GM12878 (cell line): ENCODE measurements at regions not wholly inside any gene's neighbourhood (a gene's known extent, or its start where the extent isn't known, plus 50 kb on each side); places are given as distances from the start of the nearest gene placed in this dataset.

Experiments used
- ATAC-seq: fragments of 200-7000 bp; cut with Tn5 transposase; 3 replicates; pipeline ENCODE4 v1.9.1; 2020; ENCODE audit warnings: mild to moderate bottlenecking, moderate library complexity
- BruUV-seq: library from RNA; stranded (reverse); fragments of 400-500 nt; replicated peaks from 2 replicates; lab custom pipeline; 2021; lab: Mats Ljungman, UMichigan
- CTCF ChIA-PET: fragments of 300-600 bp; sonication (Branson Sonifier 250); formaldehyde crosslinking; extraction: SDS; loops from one replicate; lab custom pipeline; 2021; ENCODE audit warnings: inconsistent platforms; lab: Yijun Ruan, JAX
- POLR2A ChIA-PET: fragments of 350-600 bp; formaldehyde crosslinking; extraction: SDS; loops from one replicate; lab custom pipeline; 2021; ENCODE audit warnings: inconsistent platforms; lab: Charles Lee
- RAD21 ChIA-PET: fragments of 300-600 bp; sonication (Branson Sonifier 250); formaldehyde crosslinking; loops from one replicate; lab custom pipeline; 2023; ENCODE audit warnings: antibody characterized with exemption; ENCODE audit not compliant: unreplicated experiment; lab: Charles Lee
- SMC1A ChIA-PET: fragments of 300-600 bp; sonication (Branson Sonifier 250); formaldehyde crosslinking; loops from one replicate; lab custom pipeline; 2023; ENCODE audit not compliant: unreplicated experiment, uncharacterized antibody; lab: Charles Lee
- DNase-seq: peaks from one replicate; pipeline ENCODE4 v3.0.0-alpha.2; 2011; ENCODE audit warnings: low read depth, low spot score
- FAIRE-seq: peaks from 3 replicates; lab custom pipeline; 2011; peaks lifted over from hg19 to GRCh38; lab: Jason Lieb, UNC
- H2AFZ ChIP-seq: 2 replicates; pipeline ENCODE4 v1.6.0; 2011; ENCODE audit warnings: low read depth, low read length, control low read depth; ENCODE audit not compliant: control insufficient read depth
- H3K27ac ChIP-seq: 2 replicates; pipeline ENCODE4 v1.5.1; 2011; ENCODE audit warnings: control low read depth; ENCODE audit not compliant: control insufficient read depth, insufficient read depth
- H3K27me3 ChIP-seq, 2 experiments: replicated peaks in 1 of 2; 2 replicates each; pipeline versions ENCODE4 v1.6.0 to v1.6.1; 2011; ENCODE audit warnings: low read length in 1 of 2; ENCODE audit not compliant: control insufficient read depth in 2 of 2, insufficient read depth in 2 of 2
- H3K36me3 ChIP-seq, 2 experiments: 2 replicates each; pipeline ENCODE4 v1.5.1; 2011; ENCODE audit warnings: low read length in 1 of 2; ENCODE audit not compliant: control insufficient read depth in 2 of 2, insufficient read depth in 2 of 2
- H3K4me1 ChIP-seq: 2 replicates; pipeline ENCODE4 v1.6.1; 2011; ENCODE audit warnings: mild to moderate bottlenecking, low read length, moderate library complexity, mixed read lengths; ENCODE audit not compliant: control insufficient read depth, insufficient read depth
- H3K4me2 ChIP-seq: 2 replicates; pipeline ENCODE4 v1.6.0; 2011; ENCODE audit warnings: control low read depth; ENCODE audit not compliant: control insufficient read depth, insufficient read depth
- H3K4me3 ChIP-seq: fragments of 200-600 bp; sonication (generic); 2 replicates; pipeline ENCODE4 v1.5.1; 2016
- H3K79me2 ChIP-seq: 2 replicates; pipeline ENCODE4 v1.6.0; 2011; ENCODE audit warnings: low read length; ENCODE audit not compliant: control insufficient read depth, insufficient read depth
- H3K9ac ChIP-seq: 2 replicates; pipeline ENCODE4 v1.8.0; 2011; ENCODE audit warnings: low read length, control low read depth, mixed read lengths; ENCODE audit not compliant: control insufficient read depth, insufficient read depth
- H3K9me3 ChIP-seq: replicated peaks from 3 replicates; pipeline ENCODE4 v1.5.1; 2011; ENCODE audit warnings: mild to moderate bottlenecking, low read length; ENCODE audit not compliant: control insufficient read depth, insufficient read depth
- H4K20me1 ChIP-seq: 2 replicates; pipeline ENCODE4 v1.6.0; 2011; ENCODE audit not compliant: control insufficient read depth, insufficient read depth
- ATF7 ChIP-seq: fragments of 450-650 bp; IDR thresholded peaks from 2 replicates; pipeline ENCODE4 v1.6.1; 2016; ENCODE audit warnings: low read depth, mild to moderate bottlenecking
- EGR1 ChIP-seq, 2 experiments: IDR thresholded peaks; 1 replicate in 1 of 2; 2 replicates in 1 of 2; pipeline ENCODE4 v1.6.1; 2011 to 2012; ENCODE audit warnings: low read depth in 2 of 2, low read length in 2 of 2, borderline replicate concordance in 1 of 2, mild to moderate bottlenecking in 1 of 2, moderate library complexity in 1 of 2
- ESRRA ChIP-seq: IDR thresholded peaks from 2 replicates; pipeline ENCODE4 v1.6.1; 2012; ENCODE audit warnings: mild to moderate bottlenecking, low read length, improper control_type of control experiment
- EZH2 ChIP-seq: IDR thresholded peaks from 2 replicates; pipeline ENCODE4 v1.6.1; 2012; ENCODE audit warnings: low read depth, mild to moderate bottlenecking, control low read depth, inconsistent platforms, low read length, borderline replicate concordance; ENCODE audit not compliant: control insufficient read depth
- HDAC6 ChIP-seq: fragments of 200-600 bp; sonication (generic); IDR thresholded peaks from one replicate; pipeline ENCODE4 v1.8.0; 2017; ENCODE audit warnings: antibody characterized with exemption; ENCODE audit not compliant: unreplicated experiment
- KAT2A ChIP-seq: conservative IDR thresholded peaks from 2 replicates; pipeline ENCODE4 v1.6.1; 2011; ENCODE audit warnings: low read depth, low read length; ENCODE audit not compliant: control insufficient read depth
- NFIC ChIP-seq: IDR thresholded peaks from 2 replicates; pipeline ENCODE4 v1.6.1; 2012; ENCODE audit warnings: low read depth, mild to moderate bottlenecking, inconsistent platforms, low read length, moderate library complexity
- NKRF ChIP-seq: fragments of 450-650 bp; conservative IDR thresholded peaks from 2 replicates; pipeline ENCODE4 v1.6.1; 2017; ENCODE audit warnings: mild to moderate bottlenecking, moderate library complexity
- RUNX3 ChIP-seq: IDR thresholded peaks from 2 replicates; pipeline ENCODE4 v1.6.1; 2012; ENCODE audit warnings: low read length, inconsistent platforms
- SIN3A ChIP-seq: IDR thresholded peaks from 2 replicates; pipeline ENCODE4 v1.6.1; 2012; ENCODE audit warnings: low read depth, low read length, improper control_type of control experiment
- SMAD5 ChIP-seq: IDR thresholded peaks from 2 replicates; pipeline ENCODE4 v1.6.1; 2016; ENCODE audit warnings: antibody characterized with exemption, low read depth
- SREBF1 ChIP-seq: IDR thresholded peaks from 2 replicates; pipeline ENCODE4 v1.6.1; 2012; ENCODE audit warnings: mild to moderate bottlenecking, low read length
- SREBF2 ChIP-seq: IDR thresholded peaks from 2 replicates; pipeline ENCODE4 v1.6.1; 2012; ENCODE audit warnings: mild to moderate bottlenecking, low read length
- STAT3 ChIP-seq: IDR thresholded peaks from 2 replicates; pipeline ENCODE4 v1.6.1; 2011; ENCODE audit warnings: low read depth, low read length, improper control_type of control experiment
- ZNF24 ChIP-seq: fragments of 450-650 bp; IDR thresholded peaks from 2 replicates; pipeline ENCODE4 v1.6.1; 2017; ENCODE audit warnings: antibody characterized with exemption, mild to moderate bottlenecking
- ZNF274 ChIP-seq: IDR thresholded peaks from one replicate; pipeline ENCODE4 v1.8.0; 2011; ENCODE audit not compliant: insufficient read length, insufficient read depth
- ZNF384 ChIP-seq: IDR thresholded peaks from 2 replicates; pipeline ENCODE4 v1.6.1; 2012; ENCODE audit warnings: low read depth, mild to moderate bottlenecking, low read length, improper control_type of control experiment, borderline replicate concordance
- WGBS: methylation state at CpG from one replicate; pipeline ENCODE4 v1.1.6; 2016; ENCODE audit warnings: low lambda C conversion rate; ENCODE audit not compliant: insufficient replicate concordance, insufficient coverage; ENCODE audit errors: missing lambda C conversion rate; 5-methylcytosine and 5-hydroxymethylcytosine counted together
- in situ Hi-C: fragments of 300-500 bp; cut with MboI; formaldehyde crosslinking; loops from 9 replicates; pipeline ENCODE4 v1.14.3; 2018; ENCODE audit warnings: mixed read lengths
- intact Hi-C: fragments of 100-400 bp; cut with micrococcal nuclease; formaldehyde crosslinking; loops from one replicate; pipeline ENCODE4 v1.14.2; 2022; ENCODE audit not compliant: unreplicated experiment
- TF ChIP-seq, protein P1 (sequence below), 3 experiments: IDR thresholded peaks in 2 of 3; conservative IDR thresholded peaks in 1 of 3; 2 replicates each; pipeline ENCODE4 v1.5.1; 2011; ENCODE audit warnings: low read depth in 3 of 3, low read length in 3 of 3, mild to moderate bottlenecking in 3 of 3, control low read depth in 2 of 3, moderate library complexity in 2 of 3, inconsistent platforms in 1 of 3, mixed read lengths in 1 of 3; ENCODE audit not compliant: control insufficient read depth in 2 of 3, insufficient read depth in 1 of 3; ENCODE audit errors: extremely low read depth in 1 of 3
- TF ChIP-seq, protein P2 (sequence below): fragments of 450-650 bp; IDR thresholded peaks from 2 replicates; pipeline ENCODE4 v1.6.1; 2017; ENCODE audit warnings: mild to moderate bottlenecking, low read depth, inconsistent platforms; ENCODE audit not compliant: poor library complexity, severe bottlenecking

DNA sequence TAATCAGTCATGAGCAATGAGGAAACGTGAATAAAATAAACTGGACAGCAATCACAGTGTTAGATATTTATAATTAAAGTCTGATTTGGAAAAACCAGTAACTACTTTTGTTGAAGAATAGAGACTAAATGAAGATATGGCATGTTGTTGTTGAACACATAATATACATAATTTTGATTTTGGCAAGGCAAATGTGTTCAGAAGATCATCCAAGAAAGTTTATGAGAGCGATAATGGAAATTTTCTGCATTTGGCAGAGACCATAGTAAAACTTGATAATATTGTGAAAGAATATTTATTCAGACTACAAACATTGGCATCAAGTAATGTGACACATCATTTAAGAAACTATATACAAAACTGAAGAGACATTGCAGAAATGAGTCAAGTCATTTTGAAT lies 620.7 kb downstream of the TMA16 start:
- H2AFZ ChIP-seq, result no peak overlapping the region
- ATAC-seq (no peak), FAIRE-seq (no peak), DNase-seq (no peak)
- H3K27ac ChIP-seq, result no peak overlapping the region
- SMC1A ChIA-PET, result interaction anchor here (0.7 kb wide), 1 partner anchor 19 kb away, joined by 3 read pairs; no protein-coding TSS in a partner anchor
- in situ Hi-C loops (no loop called here), intact Hi-C loops (no loop called here)
- no peak overlapping the region for H3K9ac ChIP-seq
- POLR2A ChIA-PET, result no interaction called here
- no peak overlapping the region for H3K4me3 ChIP-seq
- RAD21 ChIA-PET, result no interaction called here
- no peaks in the 10 kb centered on the region for H3K4me1 ChIP-seq
- no peaks in the 10 kb centered on the region for H4K20me1 ChIP-seq
- no TSS peak for BruUV-seq
- CTCF ChIA-PET, result no interaction called here
- 23% methylated on average over 2 of the region's 2 CpGs for WGBS
- no peaks in the 10 kb centered on the region for H3K79me2 ChIP-seq
- no peaks in the 10 kb centered on the region for H3K36me3 ChIP-seq
- H3K4me2 ChIP-seq, result no peak overlapping the region
- H3K27me3 ChIP-seq, result no peaks in the 10 kb centered on the region
- H3K9me3 ChIP-seq, result no peaks in the 10 kb centered on the region
- TF ChIP-seq HDAC6 (no peak), NKRF (no peak), ATF7 (no peak), KAT2A (no peak), EZH2 (no peak), ZNF274 (no peak), ZNF24 (no peak), SMAD5 (no peak), SIN3A (no peak), SREBF1 (no peak), EGR1 (IDR thresholded peaks at IDR 0.05; ENCODE audit: borderline replicate concordance in 1 of 2, low read depth in 2 of 2, low read length in 2 of 2) (no peak), SREBF2 (no peak), NFIC (no peak), ESRRA (no peak), RUNX3 (no peak), STAT3 (no peak), ZNF384 (no peak)
- TF ChIP-seq, protein P1, sequence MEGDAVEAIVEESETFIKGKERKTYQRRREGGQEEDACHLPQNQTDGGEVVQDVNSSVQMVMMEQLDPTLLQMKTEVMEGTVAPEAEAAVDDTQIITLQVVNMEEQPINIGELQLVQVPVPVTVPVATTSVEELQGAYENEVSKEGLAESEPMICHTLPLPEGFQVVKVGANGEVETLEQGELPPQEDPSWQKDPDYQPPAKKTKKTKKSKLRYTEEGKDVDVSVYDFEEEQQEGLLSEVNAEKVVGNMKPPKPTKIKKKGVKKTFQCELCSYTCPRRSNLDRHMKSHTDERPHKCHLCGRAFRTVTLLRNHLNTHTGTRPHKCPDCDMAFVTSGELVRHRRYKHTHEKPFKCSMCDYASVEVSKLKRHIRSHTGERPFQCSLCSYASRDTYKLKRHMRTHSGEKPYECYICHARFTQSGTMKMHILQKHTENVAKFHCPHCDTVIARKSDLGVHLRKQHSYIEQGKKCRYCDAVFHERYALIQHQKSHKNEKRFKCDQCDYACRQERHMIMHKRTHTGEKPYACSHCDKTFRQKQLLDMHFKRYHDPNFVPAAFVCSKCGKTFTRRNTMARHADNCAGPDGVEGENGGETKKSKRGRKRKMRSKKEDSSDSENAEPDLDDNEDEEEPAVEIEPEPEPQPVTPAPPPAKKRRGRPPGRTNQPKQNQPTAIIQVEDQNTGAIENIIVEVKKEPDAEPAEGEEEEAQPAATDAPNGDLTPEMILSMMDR (IDR thresholded peaks at IDR 0.05 in 2 of 3, conservative IDR thresholded peaks at IDR 0.05 in 1 of 3; ENCODE audit: control insufficient read depth in 2 of 3, extremely low read depth in 1 of 3, insufficient read depth in 1 of 3, low read depth in 3 of 3, low read length in 3 of 3), result no peak
- TF ChIP-seq, protein P2, sequence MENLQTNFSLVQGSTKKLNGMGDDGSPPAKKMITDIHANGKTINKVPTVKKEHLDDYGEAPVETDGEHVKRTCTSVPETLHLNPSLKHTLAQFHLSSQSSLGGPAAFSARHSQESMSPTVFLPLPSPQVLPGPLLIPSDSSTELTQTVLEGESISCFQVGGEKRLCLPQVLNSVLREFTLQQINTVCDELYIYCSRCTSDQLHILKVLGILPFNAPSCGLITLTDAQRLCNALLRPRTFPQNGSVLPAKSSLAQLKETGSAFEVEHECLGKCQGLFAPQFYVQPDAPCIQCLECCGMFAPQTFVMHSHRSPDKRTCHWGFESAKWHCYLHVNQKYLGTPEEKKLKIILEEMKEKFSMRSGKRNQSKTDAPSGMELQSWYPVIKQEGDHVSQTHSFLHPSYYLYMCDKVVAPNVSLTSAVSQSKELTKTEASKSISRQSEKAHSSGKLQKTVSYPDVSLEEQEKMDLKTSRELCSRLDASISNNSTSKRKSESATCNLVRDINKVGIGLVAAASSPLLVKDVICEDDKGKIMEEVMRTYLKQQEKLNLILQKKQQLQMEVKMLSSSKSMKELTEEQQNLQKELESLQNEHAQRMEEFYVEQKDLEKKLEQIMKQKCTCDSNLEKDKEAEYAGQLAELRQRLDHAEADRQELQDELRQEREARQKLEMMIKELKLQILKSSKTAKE, result no peak
